Stomach (tissue), 4 donors: ENCODE measurements at regions not wholly inside any gene's neighbourhood (a gene's known extent, or its start where the extent isn't known, plus 50 kb on each side); places are given as distances from the start of the nearest gene placed in this dataset.

Experiments used
- CTCF ChIP-seq, 7 experiments: fragments of 450-650 bp in 4 of 7; fragments of 200-600 bp in 3 of 7; sonication (generic) in 3 of 7; IDR thresholded peaks; one replicate each; pipeline ENCODE4 v1.5.1; 2016 to 2019; ENCODE audit warnings: antibody characterized with exemption in 7 of 7, control low read depth in 2 of 7, mild to moderate bottlenecking in 1 of 7
- POLR2A ChIP-seq, 4 donors: fragments of 450-650 bp; IDR thresholded peaks; one replicate each; pipeline ENCODE4 v1.6.1; 2016; ENCODE audit warnings: antibody characterized with exemption in 4 of 4, control low read depth in 2 of 4, mild to moderate bottlenecking in 1 of 4, moderate library complexity in 1 of 4

- TF ChIP-seq CTCF (IDR thresholded peaks at IDR 0.05) (no peak), POLR2A (IDR thresholded peaks at IDR 0.05) (no peak)
These were observed 355.1 kb downstream of the SLITRK5 start for GRCh38 chr13:88026241-88026640.
